GM19467 (cell line): ENCODE measurements at regions not wholly inside any gene's neighbourhood (a gene's known extent, or its start where the extent isn't known, plus 50 kb on each side); places are given as distances from the start of the nearest gene placed in this dataset.

Experiments used
- ATAC-seq: cut with Tn5 transposase; IDR thresholded peaks from one replicate; pipeline ENCODE4 v1.9.1; 2021; ENCODE audit warnings: mild to moderate bottlenecking, moderate library complexity; ENCODE audit not compliant: unreplicated experiment

DNA sequence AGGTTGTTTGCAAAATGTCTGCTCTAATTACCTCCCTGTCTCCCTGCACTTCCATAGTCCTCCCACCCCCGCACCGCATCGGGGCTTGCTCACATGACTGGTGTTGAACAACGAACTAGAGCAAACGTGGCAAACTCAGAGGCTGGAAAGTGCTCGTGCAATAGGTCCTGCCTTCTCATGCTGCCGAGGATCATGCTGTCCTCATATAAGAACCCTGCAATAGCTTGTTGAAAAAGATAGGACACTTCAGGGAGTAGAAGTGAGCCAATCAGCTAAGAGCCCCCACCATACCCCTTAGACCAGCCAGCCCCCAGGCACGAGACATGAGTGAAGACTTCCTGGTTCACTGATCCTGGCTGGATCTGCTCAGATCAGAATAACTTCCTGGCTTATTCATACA, 219.2 kb downstream of the C6orf118 start:
- ATAC-seq = no peak

DNA sequence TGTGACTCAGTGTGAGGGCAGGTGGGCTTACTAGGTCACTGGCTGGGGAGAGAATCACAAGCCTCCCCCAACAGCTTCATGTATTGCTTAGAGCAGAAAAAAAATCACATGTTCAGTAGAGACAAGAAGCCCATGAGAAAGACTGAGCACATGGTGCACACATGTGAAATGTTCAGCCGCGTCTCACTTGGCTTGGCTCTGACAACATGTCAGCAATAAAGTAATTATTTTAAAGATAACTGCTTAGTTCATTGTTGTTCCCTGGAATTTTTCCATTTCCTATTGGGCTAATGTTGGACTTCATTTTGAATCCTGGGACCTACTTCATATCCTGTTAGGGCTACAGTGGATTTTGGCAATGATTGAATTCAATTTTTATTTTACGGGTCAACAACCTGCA, 222.6 kb downstream of the C6orf118 start:
- ATAC-seq = no peak

DNA sequence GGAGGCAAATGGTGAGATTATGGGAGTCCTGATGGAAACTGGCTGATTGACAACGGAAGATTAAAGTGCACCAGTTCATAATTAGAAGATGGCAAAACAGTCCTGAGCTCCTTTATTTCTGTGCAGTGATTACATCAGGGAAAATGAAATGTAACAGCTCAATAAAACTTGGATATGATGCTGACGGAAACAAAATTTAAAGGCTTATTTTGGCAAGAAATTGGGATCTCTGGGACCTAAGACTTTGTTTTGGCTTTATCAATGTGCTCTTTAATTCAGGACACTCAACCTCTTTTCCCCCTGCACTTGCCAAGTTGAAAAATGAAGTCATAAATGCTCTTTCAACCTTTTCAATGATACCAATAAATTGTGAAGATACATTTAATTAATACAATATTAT, 226.8 kb downstream of the C6orf118 start:
- ATAC-seq = no peak

DNA sequence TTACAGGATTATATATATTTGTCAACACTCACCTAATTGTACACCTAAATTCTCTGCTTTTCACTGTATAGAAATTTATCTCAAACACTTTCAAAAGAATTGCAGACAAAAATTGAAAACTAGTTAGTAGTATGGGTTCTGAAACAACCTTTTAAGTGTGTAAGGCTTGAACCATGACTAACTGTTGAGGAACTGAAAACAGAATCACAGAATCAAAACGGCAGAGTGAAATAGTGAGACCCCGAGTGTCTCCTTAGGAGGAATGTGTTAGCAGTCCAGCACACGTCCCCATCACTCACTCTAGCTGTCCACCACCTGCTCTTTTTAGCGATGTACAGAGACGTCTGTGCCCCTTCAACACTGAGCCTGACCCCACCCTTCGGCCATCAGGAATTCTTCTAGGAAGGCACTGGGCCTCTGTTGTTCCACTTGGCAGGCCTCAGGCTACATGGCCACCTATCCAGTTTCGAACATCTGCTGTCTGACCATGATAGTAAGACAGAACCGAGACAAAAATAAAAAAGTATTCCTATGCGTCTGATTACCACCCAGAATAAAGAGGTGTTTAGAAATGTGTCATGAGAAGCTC, 227.4 kb downstream of the C6orf118 start:
- no peak for ATAC-seq

DNA sequence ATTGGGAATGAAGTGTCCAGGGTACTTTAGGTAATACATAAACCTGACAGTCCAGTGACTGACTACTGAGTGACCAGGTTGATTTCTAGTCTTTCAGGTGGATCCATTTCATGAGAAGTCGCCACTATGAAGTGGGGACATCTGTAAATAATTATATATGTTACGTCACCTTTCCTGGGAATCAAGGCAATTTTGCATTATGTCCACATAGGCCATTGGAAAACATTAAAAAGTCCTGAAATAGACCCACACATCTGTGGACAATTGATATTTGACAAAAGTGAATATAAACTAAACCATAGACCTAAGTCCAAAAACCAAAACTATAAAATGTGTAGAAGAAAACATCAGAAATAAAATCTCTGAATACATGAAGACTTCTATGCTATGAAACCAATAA, 231.5 kb downstream of the C6orf118 start:
- ATAC-seq = no peak

DNA sequence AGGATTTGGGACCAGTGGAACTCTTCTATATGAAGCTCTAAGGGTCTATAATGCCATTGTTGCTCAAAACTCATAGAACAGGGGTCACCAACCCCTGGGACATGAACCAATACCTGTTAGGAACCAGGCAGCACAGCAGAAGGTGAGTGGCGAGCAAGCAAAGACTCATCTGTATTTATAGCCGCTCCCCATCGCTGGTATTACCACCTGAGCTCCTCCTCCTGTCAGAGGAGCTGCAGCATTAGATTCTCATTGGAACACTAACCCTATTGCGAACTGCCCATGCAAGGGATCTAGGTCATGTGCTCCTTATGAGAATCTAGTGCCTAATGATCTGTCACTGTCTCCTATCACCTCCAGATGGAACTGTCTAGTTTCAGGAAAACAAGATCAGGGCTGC, 237.5 kb downstream of the C6orf118 start:
- ATAC-seq = no peak

DNA sequence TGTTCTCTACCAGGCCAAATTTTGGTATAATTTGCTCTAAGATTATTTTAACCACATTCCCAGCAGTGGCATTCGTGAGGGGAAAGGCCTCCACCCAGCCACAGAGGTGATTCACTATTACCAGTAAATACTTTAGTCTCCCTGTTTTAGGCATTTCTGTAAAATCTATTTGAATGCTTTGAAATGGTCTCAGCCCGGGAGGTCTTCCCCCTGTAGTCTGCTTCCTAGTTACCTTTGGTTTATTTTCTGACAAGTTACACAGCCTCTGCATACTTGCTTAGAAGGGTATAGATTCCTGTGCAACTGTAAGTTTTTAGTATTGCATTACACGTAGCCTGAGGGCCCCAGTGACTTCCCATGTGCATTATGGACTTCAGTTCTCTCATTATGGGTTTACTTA, 248.7 kb downstream of the C6orf118 start:
- no peak for ATAC-seq

DNA sequence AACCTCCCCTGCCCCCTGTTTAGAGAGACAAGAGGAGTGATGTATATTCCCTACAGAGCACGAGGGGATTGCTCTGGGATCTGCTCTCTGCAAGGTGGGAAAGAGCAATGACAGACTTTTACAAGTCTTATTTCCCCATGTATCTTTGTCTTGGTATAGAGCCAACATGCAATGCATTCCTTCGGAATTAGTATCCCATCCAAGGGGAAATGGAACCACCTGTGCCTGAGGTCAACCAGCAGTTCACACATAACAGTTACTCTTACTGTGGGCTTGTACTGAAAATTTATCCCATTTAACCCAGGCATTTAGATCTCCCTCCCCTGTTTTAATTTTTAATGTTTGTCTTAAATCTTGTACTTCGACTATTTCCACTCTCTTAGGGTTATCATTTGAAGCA, 250.4 kb downstream of the C6orf118 start:
- ATAC-seq = no peak

DNA sequence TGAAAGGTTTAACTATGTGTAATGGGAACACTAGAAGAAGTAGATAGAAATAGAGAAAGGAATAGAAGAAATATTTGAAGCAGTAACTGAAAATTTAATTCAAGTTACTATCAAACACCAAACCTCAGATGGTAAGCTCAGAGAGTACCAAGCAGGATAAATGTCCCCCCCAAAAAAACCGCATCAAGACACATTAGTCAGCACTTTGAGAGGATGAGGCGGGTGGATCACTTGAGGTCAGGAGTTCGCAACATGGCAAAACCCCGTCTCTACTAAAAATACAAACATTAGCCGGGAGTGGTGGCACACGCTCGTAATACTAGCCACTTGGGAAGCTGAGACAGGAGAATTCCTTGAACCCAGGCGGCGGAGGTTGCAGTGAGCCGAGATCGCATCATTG, 253.1 kb downstream of the C6orf118 start:
- ATAC-seq = no peak

DNA sequence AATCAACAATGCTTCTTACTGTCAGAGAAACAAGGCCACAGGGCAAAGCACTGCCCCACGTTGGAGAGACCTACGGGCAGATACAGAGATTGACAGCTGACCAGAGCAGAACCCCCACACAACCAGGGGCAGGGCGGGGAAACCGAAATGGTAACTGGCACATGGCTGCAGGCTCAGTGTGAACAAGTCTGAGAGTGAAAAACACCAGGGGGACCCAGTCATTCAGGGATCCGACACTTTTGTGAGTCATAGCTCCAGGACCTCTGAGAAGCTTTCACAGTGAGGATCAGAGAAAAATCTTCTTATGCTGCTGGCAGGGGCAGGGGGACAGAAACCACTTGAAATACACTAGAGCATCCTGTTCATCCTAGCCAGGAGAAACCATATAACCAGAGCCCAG, 254.2 kb downstream of the C6orf118 start:
- ATAC-seq = no peak

DNA sequence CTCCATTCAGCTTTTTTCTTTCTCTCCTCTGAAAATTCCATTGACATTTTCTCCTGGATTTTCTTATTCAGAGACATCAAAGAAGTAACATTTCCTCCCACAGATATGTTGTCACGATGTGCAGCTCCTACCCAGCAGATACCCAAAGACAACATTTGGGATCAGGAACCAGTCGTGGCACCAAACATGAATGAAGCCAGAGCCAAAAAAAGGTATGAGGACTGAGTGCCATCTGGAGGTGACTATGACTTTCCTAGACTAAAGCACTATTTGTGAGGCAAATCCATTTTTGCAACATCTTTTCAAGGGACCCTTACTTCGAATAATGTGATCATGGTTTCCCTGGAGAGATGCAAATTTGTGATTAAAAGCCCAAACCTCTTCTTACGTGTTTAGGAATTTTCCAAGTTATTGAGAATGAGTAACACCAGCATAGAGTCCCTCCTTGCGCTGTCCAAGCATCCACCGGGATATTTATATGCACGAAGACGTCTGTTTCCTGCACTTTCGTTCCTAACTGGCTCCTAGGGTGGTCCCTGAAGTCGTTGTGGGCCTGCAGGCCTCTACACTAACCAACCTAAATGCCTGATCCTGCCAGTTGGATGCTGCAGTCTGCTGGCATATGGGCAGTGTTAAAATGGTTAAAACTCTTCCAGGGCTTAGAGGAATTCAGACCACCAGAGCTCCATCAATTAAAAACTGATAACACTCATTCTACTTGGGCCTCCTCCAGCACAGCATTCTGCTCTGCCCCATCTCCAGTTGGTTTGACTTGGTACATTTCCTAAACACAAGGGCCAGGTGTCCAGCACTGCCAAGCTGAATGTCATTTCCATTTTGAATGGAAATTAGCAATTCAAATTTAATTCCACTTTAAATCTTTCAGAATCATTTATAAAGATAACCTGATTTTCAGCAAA, 256.6 kb downstream of the C6orf118 start:
- no peak for ATAC-seq

DNA sequence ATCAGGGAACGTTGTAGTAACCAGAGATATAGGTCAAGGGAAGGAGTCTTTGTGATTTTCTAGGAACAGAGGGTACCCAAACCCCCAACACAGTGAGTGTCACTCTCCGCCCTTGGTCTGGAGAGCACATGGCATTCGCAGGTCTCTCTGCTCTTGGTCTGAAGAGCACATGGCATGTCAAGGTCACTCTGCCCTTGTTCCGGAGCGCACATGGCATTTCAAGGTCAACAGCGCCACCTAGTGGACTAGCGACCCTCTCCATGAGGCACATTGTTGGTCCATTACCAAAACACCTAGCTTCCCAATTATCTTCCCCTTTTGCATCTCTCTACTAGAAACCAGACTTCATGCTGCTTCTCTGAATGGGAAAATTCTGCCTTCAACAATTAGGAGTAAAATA, 260.0 kb downstream of the C6orf118 start:
- ATAC-seq = no peak

DNA sequence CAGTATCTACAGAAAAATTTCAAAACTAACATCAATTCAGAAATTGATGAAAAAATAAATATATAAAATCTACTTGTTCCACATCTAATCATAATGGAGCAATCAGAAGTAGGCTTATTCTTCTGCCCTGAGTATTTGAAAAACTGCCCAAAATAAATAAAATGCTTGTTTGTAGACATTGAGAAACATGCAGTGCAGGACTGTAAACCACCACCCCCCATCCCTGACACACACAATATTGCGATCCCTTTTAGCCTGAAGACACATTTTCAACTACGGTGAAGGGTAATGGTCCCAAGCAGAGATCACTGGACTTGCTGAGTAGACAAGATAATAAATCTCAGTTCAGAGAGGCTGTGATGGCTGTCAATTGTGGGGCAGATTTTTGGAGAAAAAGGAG, 261.5 kb downstream of the C6orf118 start:
- no peak for ATAC-seq

DNA sequence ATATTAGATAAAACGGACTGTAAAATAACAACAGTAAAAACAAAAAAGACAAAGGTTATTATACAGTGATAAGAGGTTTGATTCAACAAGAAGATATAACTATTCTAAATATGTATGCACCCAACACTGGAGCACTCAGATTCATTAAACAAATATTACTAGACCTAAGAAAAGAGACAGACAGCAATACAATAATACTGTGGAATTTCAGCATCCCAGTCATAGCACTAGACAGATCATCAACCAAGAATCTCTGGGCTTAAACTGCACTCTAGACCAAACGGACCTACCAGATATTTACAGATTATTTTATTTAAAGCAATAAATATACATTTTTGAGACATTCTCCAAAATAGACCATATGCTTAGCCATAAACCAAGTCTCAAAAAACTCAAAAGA, 263.8 kb downstream of the C6orf118 start:
- no peak for ATAC-seq

DNA sequence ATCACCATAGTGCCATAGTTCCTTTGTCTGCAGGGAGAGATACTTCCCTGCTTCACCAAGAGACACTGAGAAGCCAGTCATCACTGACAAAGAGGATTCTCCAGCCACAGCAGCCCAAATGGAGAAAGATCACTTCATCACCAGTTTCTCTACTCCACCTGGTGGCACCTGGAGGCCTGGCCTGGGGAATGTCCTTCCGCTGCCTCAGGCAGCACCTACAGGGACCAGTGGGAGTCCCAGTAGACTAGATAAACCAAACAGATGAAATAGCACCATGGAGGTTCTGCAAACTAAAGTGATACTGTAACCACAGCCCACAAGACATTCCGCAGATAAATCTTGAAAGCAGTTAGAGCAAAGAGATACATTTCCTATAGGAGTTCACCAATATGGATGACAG, 266.5 kb downstream of the C6orf118 start:
- ATAC-seq = no peak

DNA sequence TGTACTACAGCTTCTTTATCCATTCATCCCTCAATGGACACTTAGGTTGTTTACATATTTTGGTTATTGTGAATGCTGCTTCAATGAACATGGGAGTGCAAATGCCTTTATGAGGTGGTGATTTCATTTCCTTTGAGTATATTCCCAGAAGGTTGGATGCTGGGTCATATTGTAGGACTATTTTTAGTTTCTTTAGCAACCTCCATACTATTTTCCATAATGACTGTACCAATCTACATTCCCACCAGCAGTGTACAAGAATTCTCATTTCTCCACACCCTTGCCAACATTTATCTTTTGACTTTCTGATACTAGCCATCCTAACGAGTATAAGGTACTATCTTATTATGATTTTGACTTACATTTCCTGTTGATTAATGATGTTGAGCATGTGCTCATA, 269.0 kb downstream of the C6orf118 start:
- ATAC-seq = no peak

DNA sequence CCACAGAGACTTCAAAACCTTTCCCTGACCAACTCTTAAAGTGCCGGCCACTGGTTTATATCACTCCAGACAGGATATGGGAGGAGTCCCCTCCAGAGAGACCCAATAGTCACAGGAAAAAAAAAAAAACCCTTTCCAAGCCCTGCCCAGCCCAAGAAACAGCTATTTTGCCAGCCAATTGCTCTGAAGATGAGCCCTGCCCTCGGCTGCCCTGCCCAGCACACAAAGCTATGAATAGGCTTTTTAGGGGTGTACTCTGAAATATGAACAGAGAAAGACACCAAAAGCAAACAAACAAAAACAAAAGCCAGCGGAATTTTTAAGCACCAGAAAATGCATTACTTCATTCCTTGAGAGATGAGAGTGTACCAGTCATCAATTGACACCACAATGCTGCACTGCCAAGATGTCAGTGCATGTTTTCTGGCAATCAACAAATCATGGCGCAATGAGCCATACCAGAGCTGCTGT, 275.1 kb downstream of the C6orf118 start:
- ATAC-seq = no peak

DNA sequence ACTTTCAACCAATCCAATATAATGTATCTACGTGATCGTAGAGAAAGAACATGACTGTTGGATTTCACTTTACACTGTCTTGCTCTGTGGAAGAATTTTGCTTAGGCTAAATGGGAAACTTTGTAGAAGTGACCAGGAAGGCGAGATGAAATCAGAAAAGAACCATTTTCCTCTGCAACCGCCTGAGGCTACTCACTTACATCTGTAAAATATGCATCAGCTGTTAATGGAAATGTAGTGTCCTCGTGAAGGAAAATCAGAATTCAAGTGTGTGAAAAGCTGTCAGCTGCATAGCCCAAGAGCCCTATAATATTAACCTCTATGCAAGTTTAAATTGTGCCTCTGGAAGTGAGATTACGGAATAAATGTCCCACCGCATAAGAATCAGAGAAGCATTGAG, 277.9 kb downstream of the C6orf118 start:
- no peak for ATAC-seq

DNA sequence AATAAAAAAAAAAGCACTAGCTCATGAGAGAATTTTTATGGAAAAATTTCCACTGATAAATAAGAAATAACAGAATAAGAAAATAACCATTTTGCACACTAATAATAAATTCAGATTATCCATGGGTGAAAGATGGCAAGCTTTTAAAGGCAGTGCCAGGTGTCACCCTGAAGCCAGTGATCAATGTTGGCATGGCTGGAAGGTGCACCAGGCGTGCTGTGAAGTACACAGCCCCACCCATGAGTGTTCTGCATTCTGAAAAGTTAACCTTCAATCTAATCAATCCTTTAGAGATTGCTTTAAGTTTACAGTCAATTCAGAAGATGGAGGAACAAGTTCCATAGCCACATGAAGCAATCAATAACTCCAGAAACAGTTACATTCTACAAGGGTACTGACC, 284.4 kb downstream of the C6orf118 start:
- no peak for ATAC-seq

DNA sequence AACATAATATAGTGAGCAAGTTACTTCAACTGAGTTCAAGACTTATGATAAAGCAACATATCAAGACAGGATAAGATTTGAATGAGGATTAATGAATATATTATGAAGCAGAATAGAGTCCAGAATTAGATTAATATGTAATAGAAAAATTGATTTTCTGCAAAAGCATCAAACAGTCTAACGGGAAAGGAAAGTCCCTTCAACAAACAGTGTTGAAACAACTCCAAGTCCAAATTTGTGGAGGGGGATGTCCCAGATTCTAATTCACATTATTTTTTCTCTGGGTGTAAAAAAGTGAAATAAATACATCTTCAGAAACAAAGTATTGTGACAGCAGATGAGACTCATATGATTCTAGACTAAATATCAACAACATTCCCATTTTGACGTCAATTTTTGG, 289.7 kb downstream of the C6orf118 start:
- ATAC-seq = no peak

DNA sequence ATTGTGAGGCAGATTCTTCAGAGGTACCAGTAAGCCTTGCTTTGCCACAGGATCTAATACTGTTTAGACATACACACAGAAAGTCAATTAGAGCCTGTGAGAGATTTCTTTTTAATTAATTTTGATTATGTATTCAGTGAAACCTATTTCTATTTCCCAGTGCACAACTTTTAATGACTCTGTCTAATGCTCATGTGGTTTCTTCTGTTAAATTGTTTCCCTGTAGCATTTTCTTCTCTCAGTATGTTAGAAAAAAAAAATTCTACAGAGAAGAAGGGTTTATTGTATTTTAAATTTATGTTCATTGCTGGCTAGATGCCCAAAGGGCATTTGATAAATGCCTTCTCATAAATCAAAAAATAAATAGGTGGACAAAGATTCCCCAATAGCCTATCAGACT, 293.7 kb downstream of the C6orf118 start:
- ATAC-seq = no peak

DNA sequence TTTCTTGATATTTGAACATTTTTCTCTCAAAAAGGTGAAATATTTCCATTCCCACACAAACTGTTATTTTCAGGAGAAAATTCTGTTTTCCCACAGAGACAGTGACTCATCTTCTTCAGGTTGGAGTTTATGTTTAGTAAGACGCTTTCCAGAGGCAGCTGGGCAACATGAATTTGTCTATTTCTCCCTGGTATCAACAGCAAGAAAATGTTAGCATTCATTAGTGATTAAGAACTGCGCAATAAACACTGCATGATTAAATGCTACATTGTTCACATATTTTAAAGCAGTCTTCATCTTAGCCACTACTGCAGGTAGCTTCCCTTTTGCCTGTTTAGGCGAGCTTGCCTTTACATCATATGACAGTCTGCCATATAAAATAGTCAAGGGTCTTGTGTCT, 295.7 kb downstream of the C6orf118 start:
- ATAC-seq = no peak

DNA sequence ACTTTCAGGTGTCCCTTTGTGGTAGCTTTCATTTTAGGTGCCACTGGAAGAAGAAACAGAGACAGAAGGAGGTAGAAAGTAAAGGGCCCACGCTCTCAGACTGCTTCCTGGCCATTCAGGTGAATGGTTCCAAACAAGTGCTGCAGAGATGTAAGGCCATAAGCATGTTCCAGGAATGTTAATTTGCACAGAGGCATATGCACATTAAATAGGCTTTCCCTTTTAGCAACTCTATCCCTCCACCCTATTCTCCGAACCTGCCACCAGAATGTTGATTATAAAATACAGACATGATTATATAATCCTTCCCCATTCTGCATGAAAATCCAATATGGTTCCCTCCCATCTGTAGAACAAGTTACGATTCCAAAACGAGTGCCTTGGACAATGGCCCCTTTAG, 297.2 kb downstream of the C6orf118 start:
- ATAC-seq = no peak
